Stimulated activated CD8-positive, alpha-beta memory T cell treated with anti-CD3 and anti-CD28 coated beads, Interleukin-2, amount 100 ng/mL, for 48 hours (primary cell): ENCODE measurements at regions not wholly inside any gene's neighbourhood (a gene's known extent, or its start where the extent isn't known, plus 50 kb on each side); places are given as distances from the start of the nearest gene placed in this dataset.

Source experiments
- DNase-seq, 2 donors: peaks; one replicate each; pipeline ENCODE4 v3.0.0-alpha.2; 2020; ENCODE audit warnings: low read depth in 2 of 2

DNA sequence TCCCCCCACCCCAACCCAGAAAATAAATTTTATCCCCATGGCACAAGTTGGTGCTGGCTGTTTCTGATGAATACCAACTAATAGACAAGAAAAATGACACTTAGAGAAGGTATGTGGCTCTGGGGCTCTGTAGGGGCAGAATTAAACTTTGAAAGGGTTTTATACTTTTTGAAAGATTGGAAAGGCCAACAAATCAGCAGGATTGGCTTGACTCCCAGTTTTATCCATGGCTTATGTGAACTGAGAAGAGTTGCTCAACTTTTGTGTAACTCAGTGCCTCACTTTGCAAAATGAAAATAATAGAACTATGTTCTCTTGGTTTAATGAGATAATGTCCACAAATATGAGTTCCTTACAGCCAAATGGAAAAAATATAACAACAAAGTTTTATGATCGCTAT lies 288.9 kb upstream of the KIF2A start:
- DNase-seq, result no peak

DNA sequence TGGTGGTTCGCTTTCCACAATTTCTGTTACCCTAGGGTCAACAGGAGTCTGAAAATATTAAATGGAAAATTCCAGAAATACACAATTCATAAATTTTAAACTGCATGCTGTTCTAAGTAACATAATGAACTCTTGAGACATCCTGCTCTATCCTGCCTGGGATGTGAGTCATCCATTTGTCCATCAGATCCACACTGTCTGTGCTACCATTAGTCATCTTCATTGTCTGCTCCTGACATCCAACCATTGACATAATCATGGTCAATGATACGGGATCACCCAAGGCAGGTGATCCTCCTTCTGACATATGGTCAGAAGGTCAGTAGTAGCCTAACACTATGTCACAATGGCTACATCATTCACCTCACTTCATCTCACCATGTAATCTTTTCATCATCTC lies 276.7 kb upstream of the KIF2A start:
- no peak for DNase-seq

DNA sequence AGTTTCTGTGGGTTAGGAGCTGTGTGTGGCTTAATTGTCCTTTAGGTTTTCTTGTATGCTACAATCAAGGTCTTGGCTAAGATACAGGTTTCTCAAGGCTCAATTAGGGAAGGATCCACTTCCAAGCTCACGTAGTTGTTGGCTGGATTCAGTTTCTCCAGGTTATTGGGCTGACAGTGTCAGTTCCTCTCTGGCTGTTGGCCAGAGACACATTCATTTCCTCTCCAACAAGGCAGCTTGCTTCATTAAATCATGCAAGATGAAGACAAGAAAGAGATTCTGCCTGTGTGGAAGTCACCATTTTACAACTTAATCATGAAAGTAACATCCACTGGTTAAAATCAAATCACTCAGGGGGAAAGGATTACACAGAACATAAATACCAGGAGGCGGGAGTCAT lies 275.7 kb upstream of the KIF2A start:
- no peak for DNase-seq

DNA sequence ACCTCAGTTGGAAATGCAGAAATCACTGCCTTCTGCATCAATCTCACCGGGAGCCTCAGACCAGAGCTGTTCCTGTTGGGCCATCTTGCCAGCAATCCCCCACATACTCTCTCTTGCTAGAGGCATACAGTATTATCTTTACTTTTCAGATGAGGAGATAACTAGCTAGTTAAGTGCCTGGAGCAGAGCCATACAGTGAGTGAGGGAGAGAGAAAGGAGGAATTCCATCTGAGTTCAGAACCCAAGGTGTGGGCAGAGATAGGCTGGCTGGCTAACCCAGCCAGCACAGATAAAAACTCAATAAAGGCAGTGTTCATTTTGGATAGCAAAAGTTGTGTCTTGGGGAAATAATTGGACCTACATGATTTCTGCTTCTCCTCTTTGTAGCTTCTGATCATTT lies 268.0 kb upstream of the KIF2A start:
- no peak for DNase-seq

DNA sequence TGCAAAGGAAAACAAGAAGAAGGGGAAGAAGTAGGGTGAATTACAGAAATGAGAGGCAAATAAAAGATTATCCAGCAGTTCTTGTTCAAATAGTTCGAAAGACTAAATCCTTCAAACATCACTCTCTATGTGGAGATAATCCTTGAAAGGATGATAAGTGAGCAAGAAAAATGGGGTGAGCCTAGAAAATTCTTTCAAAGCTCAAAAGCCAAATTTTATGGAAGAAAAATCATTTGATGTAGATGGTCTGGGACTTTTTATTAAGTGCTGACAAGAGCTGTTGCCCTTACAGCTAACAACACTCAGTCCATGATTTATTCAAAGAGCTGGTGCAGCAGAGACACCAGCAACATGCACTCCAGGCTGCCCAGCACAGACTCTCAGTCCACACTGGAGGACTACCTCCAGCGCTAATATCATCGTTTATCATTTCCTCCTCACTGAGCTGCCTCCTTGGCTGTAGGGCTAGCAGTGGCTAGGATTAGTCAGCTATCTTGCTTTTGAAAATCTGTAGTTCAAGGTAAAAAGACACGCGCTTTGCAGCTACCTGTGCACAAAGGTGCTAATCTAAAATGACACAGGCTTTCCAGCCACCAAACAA lies 264.8 kb upstream of the KIF2A start:
- no peak for DNase-seq

DNA sequence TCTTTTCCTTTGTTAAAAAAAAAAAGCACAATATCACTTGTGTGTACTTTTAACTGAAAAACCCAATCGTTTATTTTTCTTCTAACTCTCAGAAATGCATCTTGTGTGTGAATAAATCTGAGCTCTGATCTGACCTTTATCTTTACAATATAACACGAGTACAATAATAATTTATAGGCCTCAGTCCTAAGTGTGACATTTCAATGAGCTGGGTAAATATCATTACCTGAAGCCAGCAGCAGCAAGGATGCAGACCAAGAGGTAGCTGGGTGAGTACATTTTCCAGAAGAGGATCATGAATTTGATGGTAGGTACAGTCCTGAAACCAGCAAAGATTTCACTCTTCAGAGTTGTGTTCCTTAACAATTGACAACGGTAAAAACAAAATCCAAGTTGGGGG lies 264.0 kb upstream of the KIF2A start:
- no peak for DNase-seq

DNA sequence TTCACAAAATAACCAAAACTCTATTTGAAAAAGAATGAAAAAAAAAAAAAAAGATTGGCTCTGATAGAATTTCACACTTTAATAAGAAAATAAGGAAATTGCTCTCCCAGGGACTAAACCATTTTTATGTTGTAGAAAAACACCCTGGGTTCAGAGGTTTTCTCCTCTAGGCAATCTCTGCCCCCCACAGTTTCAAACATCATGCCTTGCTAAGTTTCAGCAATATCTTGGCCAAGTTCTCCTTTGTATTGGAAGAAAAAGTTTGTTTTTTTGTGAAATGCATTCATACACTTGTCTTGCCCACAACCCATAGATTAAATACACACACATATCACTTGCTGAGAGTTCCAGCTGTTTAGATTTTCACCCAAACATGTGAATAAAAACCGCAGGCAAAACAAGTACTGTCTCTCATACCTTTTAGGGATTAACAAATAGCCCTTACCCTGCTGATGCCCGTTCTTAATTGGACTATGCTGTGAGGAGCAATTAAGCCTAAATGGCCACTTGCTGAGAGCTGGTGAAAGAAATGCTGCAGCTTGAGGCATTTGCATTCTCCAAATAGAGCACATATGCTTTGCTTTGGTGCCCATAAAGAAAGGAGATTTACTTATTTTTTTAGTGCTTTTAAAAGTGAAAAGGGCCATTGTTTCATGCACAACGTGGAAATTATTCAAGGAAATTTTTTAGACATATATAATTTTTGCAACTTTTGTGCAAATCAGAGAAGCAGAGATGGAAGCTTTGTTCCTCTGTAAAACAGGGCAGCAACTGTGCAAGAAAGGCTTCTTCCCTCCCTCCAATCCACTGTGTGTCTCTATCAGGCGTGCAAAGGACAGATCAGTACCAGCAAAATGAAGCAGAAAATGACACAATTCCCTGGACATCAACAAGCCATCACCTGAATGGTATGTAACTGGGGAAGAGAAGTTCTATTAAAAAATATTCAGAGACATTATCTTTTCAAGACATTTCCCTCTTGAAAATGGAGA lies 262.4 kb upstream of the KIF2A start:
- no peak for DNase-seq

DNA sequence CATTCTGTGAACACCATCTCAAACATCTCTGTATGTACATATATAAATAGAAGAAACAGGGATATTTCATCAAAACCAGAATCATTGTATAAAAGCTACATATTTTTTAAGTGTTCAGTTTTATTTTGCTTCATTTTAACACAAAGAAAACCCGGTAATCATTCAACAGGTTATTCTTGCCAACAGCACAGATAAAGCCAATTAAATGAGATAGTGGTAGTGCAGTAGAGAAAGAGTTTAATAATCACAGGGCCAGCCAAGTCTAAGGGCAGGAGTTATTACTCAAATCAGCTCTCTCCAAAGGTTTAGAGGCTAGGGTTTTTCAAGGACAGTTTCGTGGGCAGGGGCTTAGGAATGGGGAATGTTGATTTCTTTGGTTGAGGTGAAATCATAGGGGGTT lies 261.0 kb upstream of the KIF2A start:
- DNase-seq, result no peak

DNA sequence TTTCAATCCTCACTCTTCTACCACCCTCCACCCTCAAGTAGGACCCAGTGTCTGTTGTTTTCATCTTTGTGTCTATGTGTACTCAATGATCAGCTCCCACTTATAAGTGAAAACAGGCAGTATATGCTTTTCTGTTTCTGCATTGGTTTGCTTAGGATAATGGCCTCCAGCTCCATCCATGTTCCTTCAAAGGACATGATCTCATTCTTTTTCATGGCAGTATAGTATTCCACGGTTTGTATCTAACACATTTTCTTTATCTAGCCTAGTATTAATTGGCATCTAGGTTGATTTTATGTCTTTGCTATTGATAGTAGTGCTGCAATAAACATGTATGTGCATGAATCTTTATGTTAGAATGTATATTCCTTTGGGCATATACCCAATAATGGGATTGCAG lies 259.8 kb upstream of the KIF2A start:
- DNase-seq, result no peak

DNA sequence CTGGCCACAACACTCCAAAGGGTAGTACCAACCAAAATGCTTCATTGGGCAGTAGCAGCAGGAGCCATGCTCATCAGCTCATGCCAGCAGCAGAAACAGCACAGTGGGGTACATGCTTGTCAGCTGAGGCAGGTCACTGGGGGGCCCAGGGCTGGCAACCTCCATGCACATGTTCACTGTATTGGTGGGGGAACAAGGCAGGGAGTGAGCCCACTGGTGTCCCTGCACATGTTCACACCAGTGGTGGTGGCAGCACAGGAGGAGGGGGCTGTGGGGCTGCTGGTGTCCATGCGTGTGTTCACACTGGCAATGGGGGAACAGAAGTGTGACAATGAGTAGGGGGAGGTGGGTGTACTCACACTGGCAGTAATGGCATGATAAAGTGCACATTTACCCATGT lies 254.3 kb upstream of the KIF2A start:
- no peak for DNase-seq

DNA sequence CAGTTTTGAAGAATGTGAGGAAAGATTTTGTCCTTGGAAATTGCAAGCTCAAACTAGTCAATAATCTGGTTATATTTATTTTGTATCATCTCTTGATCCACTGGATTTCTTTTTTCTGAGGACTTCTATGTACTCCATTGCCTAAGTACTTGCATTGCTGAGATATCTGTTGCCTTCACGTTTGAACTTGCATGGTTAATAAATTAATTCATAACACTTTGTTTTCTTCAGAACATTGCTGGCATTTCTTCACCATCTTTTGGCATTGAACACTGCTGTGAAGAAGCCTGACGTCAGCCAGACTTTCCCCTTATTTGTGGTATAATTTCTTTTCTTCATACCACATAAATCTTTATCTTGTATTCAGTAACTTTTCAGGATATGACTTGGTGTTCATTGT lies 246.0 kb upstream of the KIF2A start:
- DNase-seq, result no peak

DNA sequence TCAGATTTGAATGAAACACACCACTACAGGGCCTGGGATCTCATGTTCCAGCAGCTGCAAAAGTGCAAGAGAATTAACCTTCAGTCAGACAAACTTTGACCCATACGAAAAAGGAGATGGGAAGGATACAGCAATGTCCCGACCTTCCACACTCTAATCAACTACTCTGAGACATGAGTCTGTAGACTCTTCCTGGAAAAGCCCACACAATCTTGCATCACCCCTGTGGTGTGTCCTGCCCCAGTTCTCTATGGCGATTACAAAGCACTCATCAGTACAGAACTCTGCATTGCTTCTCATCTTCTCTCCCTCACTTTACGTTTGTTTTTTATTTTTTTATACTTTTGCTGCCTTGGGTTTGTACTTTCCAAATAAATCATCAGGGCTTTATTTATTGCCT lies 241.0 kb upstream of the KIF2A start:
- DNase-seq, result no peak

DNA sequence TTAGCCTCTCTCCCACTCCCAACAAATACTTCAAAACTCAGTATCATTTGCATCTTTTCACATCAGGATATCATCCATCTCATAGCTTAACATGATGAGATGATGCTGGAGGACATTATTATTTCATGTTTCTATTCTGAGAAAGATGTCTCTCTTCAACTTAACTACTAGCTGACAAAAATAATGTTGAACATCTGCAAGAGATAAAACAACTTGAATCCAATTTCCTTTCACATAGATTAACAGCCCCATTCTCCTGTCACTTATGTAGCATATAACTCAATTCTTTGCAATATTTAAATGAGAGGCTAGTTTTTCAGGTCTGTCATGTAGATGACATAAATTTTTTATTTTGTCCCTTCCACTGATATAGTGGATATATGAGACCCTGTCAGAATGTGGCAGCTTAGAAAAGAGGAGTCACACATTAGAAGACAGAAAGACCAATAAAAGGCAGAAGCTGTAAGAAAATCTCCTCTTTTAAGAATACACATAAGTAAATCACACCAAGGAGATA lies 239.2 kb upstream of the KIF2A start:
- no peak for DNase-seq

DNA sequence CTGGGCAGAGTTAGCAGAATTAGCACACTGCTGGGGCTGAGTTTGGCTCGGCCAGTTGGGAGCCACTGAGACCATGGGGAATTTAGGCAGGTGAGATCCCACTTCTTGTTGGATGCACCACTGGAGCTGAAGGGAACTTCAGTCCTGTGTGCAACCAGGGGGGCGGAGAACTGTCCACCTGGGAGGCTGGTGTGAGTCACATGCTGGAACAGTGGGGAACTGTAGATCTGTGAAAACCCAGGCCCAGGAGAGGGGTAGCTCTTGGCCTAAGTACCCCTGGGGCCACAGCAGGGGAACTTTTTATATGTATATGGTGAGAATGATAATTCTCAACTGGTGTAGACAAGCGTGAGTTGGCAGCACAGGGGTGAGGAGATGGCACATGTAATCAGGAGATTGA lies 237.5 kb upstream of the KIF2A start:
- no peak for DNase-seq

DNA sequence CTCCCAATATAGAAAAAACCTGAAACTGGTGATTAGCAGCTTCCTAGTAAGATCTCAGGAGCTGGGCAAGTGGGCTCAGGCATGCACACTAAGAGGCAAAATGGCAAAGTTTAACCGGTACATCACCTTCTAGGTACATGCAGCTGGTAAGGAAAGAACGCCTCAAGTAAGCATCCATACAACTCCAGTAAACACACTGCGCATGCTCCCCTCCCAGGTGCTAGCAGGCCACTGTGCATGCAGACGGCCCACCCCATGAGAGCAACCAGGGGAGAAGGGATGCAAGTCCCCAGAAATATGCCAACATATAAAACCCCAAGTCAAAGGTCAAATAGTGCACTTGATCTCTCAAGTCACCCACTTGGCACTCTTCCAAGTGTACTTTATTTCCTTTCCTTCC lies 228.6 kb upstream of the KIF2A start:
- DNase-seq, result no peak

DNA sequence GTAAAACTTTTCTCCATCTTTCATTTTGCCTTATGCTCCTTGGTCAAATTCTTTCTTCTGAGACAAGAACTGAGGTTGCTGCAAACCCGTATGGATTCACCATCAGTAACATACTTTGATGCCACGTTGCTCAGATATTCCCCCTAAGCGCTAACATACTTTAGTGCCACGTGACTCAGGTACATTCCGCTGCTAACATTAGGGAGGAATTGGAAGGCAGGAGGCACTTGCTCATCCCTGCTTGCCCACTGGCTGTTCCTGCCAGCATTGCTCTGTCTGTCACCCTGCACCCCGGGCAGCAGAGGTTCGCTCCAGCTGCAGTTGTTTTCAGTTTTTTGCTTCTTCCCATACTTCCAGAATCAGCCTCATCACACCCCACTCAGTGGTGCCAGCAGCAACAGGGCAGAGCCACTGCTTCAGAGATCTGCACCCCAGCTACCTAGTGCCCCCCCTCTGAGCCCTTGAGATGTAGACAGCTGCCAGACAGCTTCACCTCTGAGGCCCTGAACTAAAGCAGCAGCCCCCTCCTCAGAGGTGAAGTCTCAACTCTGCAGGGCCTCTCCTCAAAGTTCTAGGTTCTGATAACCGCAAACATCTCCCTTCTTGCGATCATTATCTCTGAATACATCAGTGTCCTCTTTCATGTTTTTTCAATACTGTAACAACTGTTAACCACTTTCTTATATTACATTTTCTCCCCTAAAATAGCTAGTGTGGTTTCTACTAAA lies 228.0 kb upstream of the KIF2A start:
- DNase-seq, result no peak

DNA sequence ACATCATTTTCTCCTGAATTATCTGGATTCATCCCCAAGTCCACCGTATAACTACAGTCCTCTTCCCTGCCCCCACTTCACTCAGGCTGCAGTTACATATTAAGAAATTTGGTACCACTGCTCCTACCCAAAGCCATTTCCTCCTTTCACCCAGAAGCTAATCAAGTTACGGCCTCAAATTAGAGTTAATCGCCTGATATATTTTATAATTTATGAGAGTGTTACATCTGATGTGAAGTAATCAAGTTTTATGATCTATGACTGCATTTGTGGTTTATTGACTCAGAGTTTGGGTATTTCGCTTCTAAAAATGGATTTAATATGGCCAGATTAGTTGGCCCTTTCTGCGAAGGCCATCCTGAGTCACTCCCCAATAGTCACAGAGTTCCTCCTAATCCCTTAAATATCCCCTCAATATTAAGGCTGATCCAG lies 223.6 kb upstream of the KIF2A start:
- no peak for DNase-seq

DNA sequence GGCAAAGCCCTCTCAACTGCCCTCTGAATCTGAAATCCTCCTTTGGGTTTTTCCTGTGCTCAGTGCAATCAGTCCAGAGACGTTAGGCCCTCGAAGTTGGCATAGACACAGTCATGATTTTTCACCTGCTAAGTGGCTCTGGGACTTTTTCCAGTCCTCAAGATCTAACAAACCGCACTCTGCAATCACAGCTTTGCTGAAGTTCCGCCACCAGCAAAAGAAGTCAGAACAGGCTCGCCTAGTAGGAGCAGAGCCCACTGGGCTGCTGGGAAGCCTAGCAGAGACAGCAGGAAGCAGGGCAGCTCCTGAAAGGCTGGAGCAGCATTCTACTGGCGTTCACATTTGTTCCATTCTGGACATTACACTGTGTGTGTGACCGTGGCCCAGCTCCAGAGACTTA lies 222.8 kb upstream of the KIF2A start:
- DNase-seq, result no peak

DNA sequence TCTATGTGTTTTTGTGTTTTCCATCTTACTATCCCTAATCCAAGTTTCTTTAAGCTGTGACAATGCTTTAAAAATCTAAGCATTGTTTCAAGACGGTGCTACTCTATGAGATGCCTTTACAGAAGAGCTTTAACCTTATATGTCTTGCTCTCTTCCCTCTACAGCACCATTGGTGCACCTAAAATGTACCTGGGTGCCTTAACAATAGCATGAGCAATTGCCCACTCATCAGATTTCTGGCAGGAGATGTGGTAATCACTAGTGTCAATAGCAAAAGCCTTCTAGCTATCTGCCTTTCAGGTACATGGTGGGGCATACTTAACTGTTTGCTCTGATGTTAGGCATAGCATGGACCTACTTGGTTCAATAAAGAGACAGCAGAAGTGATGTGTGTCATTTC lies 222.3 kb upstream of the KIF2A start:
- no peak for DNase-seq

DNA sequence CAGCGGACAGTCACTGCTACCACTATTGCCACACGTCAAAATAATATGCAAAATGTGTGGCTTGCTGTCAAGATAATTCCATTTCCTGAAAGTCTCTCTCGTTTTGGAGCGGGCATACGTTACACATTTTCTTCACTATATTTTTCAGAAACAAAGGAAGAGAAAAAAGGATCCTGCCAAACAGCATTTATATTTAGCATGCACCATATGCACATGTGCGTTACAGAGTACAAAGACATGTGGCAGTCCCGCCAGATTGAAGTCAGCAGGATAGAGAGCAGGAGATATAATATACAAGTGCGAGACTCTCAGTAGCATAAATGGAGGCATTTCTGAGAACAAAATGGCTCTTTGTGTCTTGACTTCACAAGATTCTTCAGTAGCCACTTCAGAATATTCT lies 221.6 kb upstream of the KIF2A start:
- no peak for DNase-seq

DNA sequence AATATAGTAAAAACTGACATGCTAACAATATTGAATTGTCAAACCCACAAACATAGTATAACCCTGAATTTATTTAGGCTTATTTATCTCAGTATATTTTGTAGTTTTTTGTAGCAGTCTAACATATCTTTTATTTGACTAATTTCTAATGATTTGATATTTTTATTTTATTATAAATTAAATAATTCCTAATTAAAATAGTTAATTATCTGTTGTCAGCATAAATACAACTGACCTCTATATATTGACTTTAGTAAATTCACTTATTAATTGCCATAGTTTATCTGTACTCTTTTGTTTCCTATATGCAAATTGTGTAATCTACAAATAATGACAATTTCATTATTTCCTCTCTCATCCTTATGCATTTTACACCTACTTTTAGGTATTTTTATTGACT lies 215.1 kb upstream of the KIF2A start:
- DNase-seq, result no peak

DNA sequence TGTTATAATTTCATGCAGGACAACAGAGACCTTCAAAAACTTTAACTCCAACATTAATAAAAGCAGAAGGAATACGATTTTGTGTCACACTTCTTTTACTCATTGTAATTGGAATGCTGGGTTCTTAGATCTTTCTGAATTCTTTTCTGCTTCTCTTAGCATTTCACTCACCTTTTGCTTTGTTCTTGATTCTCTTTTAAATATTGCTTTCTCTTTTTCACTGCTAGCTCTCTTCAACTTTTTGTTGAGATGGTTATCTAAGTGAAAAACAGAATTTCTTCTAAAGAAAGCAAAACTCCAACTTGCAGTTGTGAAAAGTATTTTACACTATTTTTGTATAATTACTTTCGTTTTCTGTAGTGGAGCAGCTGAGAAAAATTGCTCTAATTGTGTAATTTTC lies 212.6 kb upstream of the KIF2A start:
- DNase-seq, result no peak

DNA sequence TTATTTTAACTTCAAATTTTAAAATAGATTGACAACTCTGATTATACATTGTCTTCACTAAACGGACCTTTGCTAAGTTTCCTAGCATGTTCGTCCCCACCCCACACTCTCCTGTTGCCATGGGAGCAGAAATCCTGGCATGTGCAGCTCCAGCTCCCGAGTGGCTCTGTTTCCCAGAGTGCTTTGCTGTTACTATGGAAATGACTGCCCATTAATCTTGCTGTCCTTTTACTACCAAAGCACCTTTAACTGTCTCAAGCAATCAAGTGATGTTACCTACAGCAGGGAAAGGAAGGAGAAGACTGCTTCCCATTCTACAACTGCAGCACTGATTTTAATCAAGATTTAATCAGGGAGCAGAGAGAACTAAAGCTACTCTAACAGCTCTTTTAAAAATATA lies 212.0 kb upstream of the KIF2A start:
- no peak for DNase-seq
